HG02759 (cell line): ENCODE measurements at regions not wholly inside any gene's neighbourhood (a gene's known extent, or its start where the extent isn't known, plus 50 kb on each side); places are given as distances from the start of the nearest gene placed in this dataset.
"Not testable (repeated sequence)": the region's sequence is repeated elsewhere in the genome, so short reads cannot be mapped to it uniquely, and the experiment has no call there.

ENCODE experiments used
- ATAC-seq: cut with Tn5 transposase; IDR thresholded peaks from one replicate; pipeline ENCODE4 v1.9.1; 2021; ENCODE audit warnings: mild to moderate bottlenecking, moderate library complexity; ENCODE audit not compliant: unreplicated experiment

GRCh38 chr11:21921151-21921550, 271.7 kb upstream of the ANO5 start:
- no peak for ATAC-seq

DNA sequence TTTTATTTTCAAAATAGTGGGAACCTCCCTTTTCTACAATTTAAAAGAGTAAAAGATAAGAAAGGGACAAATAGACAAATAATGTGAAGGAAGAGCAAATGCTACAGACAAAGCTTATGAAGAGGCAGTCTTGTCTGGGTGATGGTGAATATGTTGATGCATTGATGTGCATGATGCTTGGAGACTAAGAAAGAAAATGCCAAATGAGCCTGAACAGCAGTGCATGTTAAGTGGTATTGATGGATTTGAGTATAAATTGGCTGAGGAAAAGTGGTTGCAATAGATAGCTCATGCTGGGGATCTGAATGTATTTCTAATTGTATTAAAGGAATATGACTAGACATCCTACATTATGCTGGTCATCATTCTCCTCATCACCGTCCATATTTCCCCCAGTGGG, 268.6 kb upstream of the ANO5 start:
- no peak for ATAC-seq

- ATAC-seq: no peak
Measured at GRCh38 chr11:21927628-21928027, 265.3 kb upstream of the ANO5 start.

DNA sequence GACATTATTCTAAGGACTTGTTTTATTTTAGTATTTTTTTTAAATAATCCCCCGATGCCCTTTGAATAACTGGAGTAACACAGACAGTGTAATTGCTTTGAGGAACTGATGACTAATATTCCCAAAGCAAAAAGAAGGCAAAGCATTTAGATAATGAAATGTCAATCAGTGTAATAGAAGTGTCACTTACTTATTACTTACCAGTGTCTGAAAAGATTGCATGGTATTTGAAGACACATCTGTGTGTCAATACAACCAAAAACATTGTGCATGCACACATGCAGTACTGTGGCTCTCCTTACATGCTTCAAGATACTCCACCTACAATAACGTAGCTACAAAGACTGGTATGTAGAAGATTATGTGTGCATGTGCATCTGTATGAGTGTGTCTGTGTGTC, 264.0 kb upstream of the ANO5 start:
- no peak for ATAC-seq

DNA sequence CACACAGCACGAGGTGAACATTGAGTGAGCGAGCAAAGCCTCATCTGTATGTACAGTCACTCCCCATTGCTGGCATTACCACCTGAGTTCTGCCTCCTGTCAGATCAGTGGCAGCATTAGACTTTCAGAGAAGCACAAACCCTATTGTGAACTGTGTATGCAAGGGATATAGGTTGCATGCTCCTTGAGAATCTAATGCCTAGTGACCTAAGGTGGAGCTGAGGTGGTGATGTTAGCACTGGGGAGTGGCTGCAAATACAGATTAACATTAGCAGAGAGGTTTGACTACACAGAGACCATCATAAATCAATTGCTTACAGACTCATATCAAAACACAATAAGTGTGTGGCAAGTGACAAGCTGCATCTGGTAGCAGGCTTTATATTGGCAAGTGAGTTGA, 262.5 kb upstream of the ANO5 start:
- ATAC-seq: no peak

- ATAC-seq: no peak
Measured at GRCh38 chr11:21931436-21932101, 261.3 kb upstream of the ANO5 start.

DNA sequence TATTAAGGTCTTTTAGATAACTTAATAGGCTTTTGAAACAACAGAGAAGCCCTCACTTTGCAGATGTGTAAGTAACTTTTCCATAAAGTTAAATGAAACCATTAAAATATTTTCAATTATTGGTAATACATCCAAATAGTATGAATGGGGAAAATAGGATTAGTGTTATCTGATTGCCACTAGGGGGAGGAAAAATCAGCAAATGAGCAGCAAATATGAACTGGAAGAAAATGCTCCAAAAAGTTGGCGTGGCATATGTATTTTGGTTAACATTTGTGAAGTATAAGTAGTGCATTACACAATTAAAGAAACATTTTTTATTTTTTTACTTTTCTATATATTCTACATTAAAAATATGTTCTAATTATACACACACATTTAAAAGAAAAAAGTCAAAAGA, 259.8 kb upstream of the ANO5 start:
- ATAC-seq: no peak

- no peak for ATAC-seq
Measured at GRCh38 chr11:21944577-21944976, 248.3 kb upstream of the ANO5 start.

DNA sequence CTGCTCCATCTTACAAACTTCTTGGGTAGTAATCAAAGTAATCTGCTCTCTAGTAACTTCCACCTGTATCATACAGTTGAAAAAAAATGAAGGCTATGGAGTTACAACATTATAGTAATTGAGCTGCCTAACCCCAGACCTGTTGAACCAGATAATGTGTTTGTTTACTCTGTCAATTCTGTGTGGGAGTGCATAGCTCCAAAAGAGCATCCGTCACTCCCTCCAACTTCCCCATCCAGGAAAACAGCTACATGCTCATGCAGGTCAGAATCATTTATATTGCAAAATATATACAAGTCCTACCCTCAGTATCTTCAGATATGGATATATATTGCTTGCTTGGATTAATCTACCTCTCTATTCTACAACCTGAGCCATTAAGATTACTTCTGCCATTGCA, 244.0 kb upstream of the ANO5 start:
- ATAC-seq: no peak

DNA sequence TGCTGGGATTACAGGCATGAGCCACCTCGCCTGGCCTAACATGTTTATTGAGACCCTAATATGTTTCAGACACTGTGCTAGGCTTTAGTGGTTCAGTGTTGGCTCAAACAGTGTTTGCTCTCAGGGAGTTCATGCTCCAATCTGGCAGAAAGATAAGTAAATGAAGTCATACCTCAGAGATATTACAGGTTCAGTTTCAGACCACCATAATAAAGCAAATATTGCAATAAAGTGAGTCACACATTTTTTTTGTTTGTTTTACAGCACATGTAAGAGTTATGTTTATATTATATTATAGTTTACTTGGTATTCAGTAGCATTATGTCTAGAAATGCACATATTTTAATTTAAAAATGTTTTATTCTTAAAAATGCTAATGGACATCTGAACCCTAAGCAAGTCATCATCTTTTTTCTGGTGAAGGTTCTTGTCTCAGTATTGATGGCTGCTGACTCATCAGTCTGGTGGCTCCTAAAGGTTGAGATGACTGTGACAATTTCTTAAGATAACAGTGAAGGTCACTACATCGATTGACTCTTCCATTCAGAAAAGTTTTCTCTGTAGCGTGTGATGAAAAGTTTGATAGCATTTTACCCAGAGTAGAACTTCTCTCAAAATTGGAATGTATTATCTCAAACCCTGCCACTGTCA, 243.0 kb upstream of the ANO5 start:
- ATAC-seq: no peak

GRCh38 chr11:21963013-21963412, 229.9 kb upstream of the ANO5 start:
- ATAC-seq: no peak

- no peak for ATAC-seq
Measured at GRCh38 chr11:21965221-21965620, 227.7 kb upstream of the ANO5 start.

DNA sequence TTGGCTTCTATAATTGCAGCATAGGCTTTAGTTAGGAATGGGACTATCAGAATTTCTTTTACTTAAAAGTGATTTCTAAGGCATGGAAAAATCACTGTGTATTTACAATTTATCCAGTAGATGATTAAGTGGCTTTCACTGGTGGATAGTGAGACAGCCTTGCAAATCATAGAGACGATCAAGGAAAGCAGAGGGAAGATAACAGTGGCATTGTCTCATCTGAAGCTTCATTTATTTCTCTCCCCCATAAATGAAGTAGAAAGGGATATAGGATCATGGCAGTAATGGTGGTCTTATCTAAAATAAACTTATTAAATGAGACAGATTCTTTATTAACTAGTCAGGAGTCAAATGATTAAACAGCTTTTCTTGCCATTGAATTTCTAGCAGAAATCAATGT, 224.2 kb upstream of the ANO5 start:
- ATAC-seq: no peak

DNA sequence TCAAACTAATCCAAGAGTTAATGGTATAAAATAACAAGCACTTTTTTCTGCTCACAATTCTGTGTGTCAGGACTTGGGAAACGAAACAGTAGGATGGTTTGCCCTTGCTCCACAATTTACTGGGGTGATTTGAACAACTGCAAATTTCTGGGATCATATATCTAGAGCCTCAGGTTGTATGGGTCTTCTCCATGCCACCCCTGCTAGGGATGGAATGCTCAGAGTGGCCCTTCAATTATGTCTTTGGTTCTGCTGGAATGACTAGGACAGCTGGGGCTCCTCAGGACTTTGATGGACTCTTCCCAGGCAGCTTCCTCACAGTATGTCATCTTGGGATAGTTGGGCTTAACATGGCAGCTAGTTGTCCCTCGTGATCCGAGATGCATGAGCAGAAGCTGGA, 223.0 kb upstream of the ANO5 start:
- no peak for ATAC-seq

DNA sequence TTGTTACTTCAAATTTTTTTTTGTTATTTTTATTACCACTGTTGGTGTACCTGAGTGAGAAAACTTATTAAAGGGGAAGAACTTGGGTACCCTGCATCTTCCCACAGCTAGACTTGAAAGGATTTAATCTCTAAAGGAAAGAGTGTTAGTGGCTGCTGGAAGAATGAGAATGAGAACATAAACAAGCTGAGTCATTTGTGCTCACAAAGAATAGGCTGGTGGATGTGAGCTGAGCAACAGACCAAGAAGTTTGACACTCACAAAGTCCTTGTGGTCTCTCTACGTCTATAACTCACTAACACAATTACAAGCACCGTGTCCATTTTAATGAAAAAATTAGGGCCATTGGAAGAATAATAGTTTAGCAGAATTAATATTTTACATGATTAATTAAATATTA, 217.6 kb upstream of the ANO5 start:
- no peak for ATAC-seq

DNA sequence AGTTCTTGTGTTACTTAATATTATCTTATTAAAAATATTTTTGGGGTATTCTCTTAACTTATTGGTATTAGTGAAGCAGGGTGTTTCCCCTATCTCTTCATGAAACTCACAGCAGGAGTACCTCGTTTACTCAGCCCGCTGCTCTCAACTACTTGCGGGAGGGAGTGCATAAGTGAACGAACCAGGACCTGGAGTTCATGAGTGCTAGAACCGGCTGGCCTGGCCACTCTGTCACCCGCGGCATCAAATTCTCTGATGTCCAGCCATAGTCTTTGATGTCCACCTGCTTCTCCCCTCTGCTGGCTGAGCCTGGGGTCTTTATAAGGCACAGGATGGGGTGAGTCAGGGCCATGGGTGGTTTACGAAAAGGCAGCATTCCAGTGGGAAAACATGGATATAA, 216.7 kb upstream of the ANO5 start:
- no peak for ATAC-seq

GRCh38 chr11:21983431-21983830, 209.5 kb upstream of the ANO5 start:
- no peak for ATAC-seq

- ATAC-seq: no peak
Measured at GRCh38 chr11:21986361-21986760, 206.5 kb upstream of the ANO5 start.

- no peak for ATAC-seq
Measured at GRCh38 chr11:21987261-21987660, 205.6 kb upstream of the ANO5 start.

GRCh38 chr11:21988477-21988876, 204.4 kb upstream of the ANO5 start:
- ATAC-seq: no peak

DNA sequence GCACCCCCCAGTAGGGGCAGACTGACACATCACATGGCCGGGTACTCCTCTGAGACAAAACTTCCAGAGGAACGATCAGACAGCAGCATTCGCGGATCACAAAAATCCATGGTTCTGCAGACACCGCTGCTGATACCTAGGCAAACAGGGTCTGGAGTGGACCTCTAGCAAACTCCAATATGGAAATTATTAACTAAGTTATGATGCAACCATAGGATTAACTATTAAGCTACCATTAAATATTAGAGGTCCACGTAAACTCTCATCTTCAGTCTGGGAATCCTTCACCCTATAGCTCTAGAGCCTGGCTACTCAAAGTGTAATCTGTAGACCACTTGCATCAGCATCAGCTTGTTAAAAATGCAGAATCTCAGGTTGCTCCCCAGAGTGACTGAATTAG, 191.1 kb upstream of the ANO5 start:
- not testable (repeated sequence) for ATAC-seq

GRCh38 chr11:22006901-22007300, 186.0 kb upstream of the ANO5 start:
- ATAC-seq: no peak

GRCh38 chr11:22031791-22032190, 161.1 kb upstream of the ANO5 start:
- no peak for ATAC-seq
